Kidney (tissue), 13 donors: ENCODE measurements at regions not wholly inside any gene's neighbourhood (a gene's known extent, or its start where the extent isn't known, plus 50 kb on each side); places are given as distances from the start of the nearest gene placed in this dataset.

Experiments
- DNase-seq, 5 donors: peaks; one replicate each; pipeline ENCODE4 v3.0.0-alpha.2; 2013 to 2020
- FAIRE-seq: peaks from 2 replicates; lab custom pipeline; 2012; peaks lifted over from hg19 to GRCh38; lab: Jason Lieb, UNC
- H3K27ac ChIP-seq, 2 donors: one replicate each; pipeline ENCODE4 v1.7.0; 2013; ENCODE audit warnings: low read depth in 2 of 2, low read length in 2 of 2, inconsistent platforms in 1 of 2
- H3K27me3 ChIP-seq: one replicate; pipeline ENCODE4 v1.7.1; 2013; ENCODE audit warnings: low read length, inconsistent platforms; ENCODE audit not compliant: control insufficient read depth, insufficient read depth
- H3K36me3 ChIP-seq, 3 donors: one replicate each; pipeline versions ENCODE4 v1.7.0 to v1.7.1; 2013; ENCODE audit warnings: low read length in 3 of 3, control low read depth in 1 of 3, inconsistent platforms in 1 of 3; ENCODE audit not compliant: insufficient read depth in 3 of 3, control insufficient read depth in 2 of 3
- H3K4me1 ChIP-seq, 3 donors: one replicate each; pipeline versions ENCODE4 v1.7.0 to v1.7.1; 2013; ENCODE audit warnings: low read length in 3 of 3, inconsistent platforms in 1 of 3, low read depth in 1 of 3; ENCODE audit not compliant: control insufficient read depth in 2 of 3, insufficient read depth in 2 of 3
- H3K4me3 ChIP-seq, 3 donors: one replicate each; pipeline versions ENCODE4 v1.7.0 to v1.8.1; 2013; ENCODE audit warnings: low read length in 3 of 3, control low read depth in 1 of 3, inconsistent platforms in 1 of 3
- H3K9ac ChIP-seq, 3 donors: one replicate each; pipeline versions ENCODE4 v1.7.0 to v1.7.1; 2013; ENCODE audit warnings: low read length in 3 of 3, control low read depth in 1 of 3, inconsistent platforms in 1 of 3
- H3K9me3 ChIP-seq, 3 donors: one replicate each; pipeline versions ENCODE4 v1.7.0 to v1.7.1; 2013; ENCODE audit warnings: low read length in 3 of 3, control low read depth in 1 of 3, inconsistent platforms in 1 of 3; ENCODE audit not compliant: control insufficient read depth in 2 of 3, insufficient read depth in 1 of 3
- intact Hi-C: fragments of 100-400 bp; cut with DNase I; formaldehyde crosslinking; loops from one replicate; pipeline ENCODE4 v1.11.1; 2022
- TF ChIP-seq, protein P1 (sequence below): IDR thresholded peaks from 3 replicates; pipeline ENCODE4 v1.5.1; 2012; ENCODE audit warnings: mild to moderate bottlenecking, moderate library complexity, borderline replicate concordance; ENCODE audit not compliant: insufficient read depth; ENCODE audit errors: extremely low read depth
- donor health status: control.
- donor health status: control.
- donor health status: control.
- donor health status: control.
- donor health status: control.
- donor health status: DM: yes; HTN: yes; CAD: no.
- donor health status: Normal renal cell carcinoma (clear cell type).

GRCh38 chr3:963755-964154, 129.1 kb upstream of the CNTN6 start:
- Histone ChIP-seq H3K9me3 (no peaks in the 10 kb centered on the region), H3K27ac (no peak overlapping the region), H3K4me3 (no peak overlapping the region), H3K4me1 (no peaks in the 10 kb centered on the region), H3K9ac (no peak overlapping the region), H3K27me3 (no peaks in the 10 kb centered on the region), H3K36me3 (no peaks in the 10 kb centered on the region)
- intact Hi-C loops = no loop called here
- DNase-seq (no peak), FAIRE-seq (no peak)
- TF ChIP-seq, protein P1, sequence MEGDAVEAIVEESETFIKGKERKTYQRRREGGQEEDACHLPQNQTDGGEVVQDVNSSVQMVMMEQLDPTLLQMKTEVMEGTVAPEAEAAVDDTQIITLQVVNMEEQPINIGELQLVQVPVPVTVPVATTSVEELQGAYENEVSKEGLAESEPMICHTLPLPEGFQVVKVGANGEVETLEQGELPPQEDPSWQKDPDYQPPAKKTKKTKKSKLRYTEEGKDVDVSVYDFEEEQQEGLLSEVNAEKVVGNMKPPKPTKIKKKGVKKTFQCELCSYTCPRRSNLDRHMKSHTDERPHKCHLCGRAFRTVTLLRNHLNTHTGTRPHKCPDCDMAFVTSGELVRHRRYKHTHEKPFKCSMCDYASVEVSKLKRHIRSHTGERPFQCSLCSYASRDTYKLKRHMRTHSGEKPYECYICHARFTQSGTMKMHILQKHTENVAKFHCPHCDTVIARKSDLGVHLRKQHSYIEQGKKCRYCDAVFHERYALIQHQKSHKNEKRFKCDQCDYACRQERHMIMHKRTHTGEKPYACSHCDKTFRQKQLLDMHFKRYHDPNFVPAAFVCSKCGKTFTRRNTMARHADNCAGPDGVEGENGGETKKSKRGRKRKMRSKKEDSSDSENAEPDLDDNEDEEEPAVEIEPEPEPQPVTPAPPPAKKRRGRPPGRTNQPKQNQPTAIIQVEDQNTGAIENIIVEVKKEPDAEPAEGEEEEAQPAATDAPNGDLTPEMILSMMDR = no peak

GRCh38 chr3:965826-966225, 127.0 kb upstream of the CNTN6 start:
- Histone ChIP-seq H3K36me3 (no peaks in the 10 kb centered on the region), H3K4me1 (no peaks in the 10 kb centered on the region), H3K27ac (no peak overlapping the region), H3K4me3 (no peak overlapping the region), H3K27me3 (no peaks in the 10 kb centered on the region), H3K9me3 (no peaks in the 10 kb centered on the region), H3K9ac (no peak overlapping the region)
- TF ChIP-seq, protein P1 = no peak
- FAIRE-seq (no peak), DNase-seq (peak in 2 of 5 donors; percentile 9 to 26)
- intact Hi-C loops = no loop called here

DNA sequence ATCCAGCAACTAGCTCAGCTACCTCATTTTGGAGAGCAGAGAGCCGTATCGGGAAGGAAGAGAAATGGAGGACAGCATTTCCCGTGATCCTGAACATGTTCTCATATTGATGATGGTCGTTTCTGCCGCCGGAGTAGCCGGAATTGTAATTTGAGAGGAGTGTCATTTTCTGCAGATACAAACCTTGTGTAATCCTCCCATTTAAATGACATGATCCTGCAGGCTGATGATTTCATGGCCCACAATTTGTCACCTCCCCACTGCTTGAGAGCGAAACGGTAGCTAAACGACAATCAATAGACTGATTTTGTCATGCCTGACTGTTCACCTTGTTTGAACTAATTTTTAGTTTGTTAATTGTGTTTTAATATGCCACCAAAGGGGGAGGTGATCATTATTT, 126.5 kb upstream of the CNTN6 start:
- intact Hi-C loops = no loop called here
- Histone ChIP-seq H3K4me3 (no peak overlapping the region), H3K9me3 (peaks cover 0 to under 1% (median 0%) of the 10 kb centered on the region in 3 donors), H3K27me3 (no peaks in the 10 kb centered on the region), H3K9ac (no peak overlapping the region), H3K4me1 (no peaks in the 10 kb centered on the region), H3K36me3 (no peaks in the 10 kb centered on the region), H3K27ac (no peak overlapping the region)
- DNase-seq = peak in 2 of 5 donors; percentile 15 to 30
- TF ChIP-seq, protein P1 = no peak
- no peak for FAIRE-seq

GRCh38 chr3:973340-973739, 119.5 kb upstream of the CNTN6 start:
- Histone ChIP-seq H3K27ac (no peak overlapping the region), H3K9ac (no peak overlapping the region), H3K9me3 (peaks cover 0 to 11% (median 5%) of the 10 kb centered on the region in 3 donors), H3K36me3 (no peaks in the 10 kb centered on the region), H3K4me1 (no peaks in the 10 kb centered on the region), H3K4me3 (no peak overlapping the region), H3K27me3 (no peaks in the 10 kb centered on the region)
- peak in 2 of 5 donors; percentile 11 to 26 for DNase-seq
- TF ChIP-seq, protein P1 = no peak
- FAIRE-seq = no peak
- intact Hi-C loops = no loop called here
